GM13977 (cell line): ENCODE measurements at regions not wholly inside any gene's neighbourhood (a gene's known extent, or its start where the extent isn't known, plus 50 kb on each side); places are given as distances from the start of the nearest gene placed in this dataset.
"Not testable (repeated sequence)": the region's sequence is repeated elsewhere in the genome, so short reads cannot be mapped to it uniquely, and the experiment has no call there.

Source experiments
- DNase-seq: peaks from one replicate; pipeline ENCODE4 v3.0.0; 2012; ENCODE audit warnings: low spot score
- in situ Hi-C: fragments of 300-500 bp; cut with MboI; formaldehyde crosslinking; loops from one replicate; pipeline ENCODE4 v1.12.0; 2022; ENCODE audit warnings: low sequenced_read_pairs, low pct_unique_long_range_greater_than_20kb, mixed read lengths, inconsistent platforms; ENCODE audit not compliant: unreplicated experiment
- TF ChIP-seq, protein P1 (sequence below): IDR thresholded peaks from 2 replicates; pipeline ENCODE4 v1.5.1; 2012; ENCODE audit warnings: mild to moderate bottlenecking, control low read depth; ENCODE audit not compliant: insufficient read depth; ENCODE audit errors: extremely low read depth, missing control alignments

- DNase-seq = no peak
- in situ Hi-C loops = no loop called here
- TF ChIP-seq, protein P1, sequence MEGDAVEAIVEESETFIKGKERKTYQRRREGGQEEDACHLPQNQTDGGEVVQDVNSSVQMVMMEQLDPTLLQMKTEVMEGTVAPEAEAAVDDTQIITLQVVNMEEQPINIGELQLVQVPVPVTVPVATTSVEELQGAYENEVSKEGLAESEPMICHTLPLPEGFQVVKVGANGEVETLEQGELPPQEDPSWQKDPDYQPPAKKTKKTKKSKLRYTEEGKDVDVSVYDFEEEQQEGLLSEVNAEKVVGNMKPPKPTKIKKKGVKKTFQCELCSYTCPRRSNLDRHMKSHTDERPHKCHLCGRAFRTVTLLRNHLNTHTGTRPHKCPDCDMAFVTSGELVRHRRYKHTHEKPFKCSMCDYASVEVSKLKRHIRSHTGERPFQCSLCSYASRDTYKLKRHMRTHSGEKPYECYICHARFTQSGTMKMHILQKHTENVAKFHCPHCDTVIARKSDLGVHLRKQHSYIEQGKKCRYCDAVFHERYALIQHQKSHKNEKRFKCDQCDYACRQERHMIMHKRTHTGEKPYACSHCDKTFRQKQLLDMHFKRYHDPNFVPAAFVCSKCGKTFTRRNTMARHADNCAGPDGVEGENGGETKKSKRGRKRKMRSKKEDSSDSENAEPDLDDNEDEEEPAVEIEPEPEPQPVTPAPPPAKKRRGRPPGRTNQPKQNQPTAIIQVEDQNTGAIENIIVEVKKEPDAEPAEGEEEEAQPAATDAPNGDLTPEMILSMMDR = no peak
These were observed 80.4 kb upstream of the NIPBL start for GRCh38 chr5:36796155-36796554.

- TF ChIP-seq, protein P1 = no peak
- DNase-seq = no peak
- in situ Hi-C loops = no loop called here
These were observed 75.0 kb upstream of the NIPBL start for GRCh38 chr5:36801523-36801922.

DNA sequence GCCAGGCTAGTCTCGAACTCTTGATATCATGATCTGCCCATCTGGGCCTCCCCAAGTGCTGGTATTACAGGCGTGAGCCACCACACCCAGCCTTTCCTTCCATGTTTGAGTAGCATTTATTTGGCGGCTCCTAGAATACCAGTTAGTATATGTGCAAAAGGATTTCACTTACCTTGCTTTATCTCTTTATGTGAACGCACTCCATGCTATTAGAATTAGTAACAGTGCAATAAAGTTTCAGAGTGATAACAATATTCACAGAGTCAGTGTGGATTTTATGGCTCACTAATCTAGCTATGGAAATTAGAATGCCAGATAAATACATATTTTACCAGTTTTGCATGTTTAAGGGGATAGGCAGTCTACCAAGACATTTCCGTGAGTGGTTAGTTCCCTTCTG lies 74.4 kb upstream of the NIPBL start:
- no peak for DNase-seq
- in situ Hi-C loops = no loop called here
- TF ChIP-seq, protein P1 = no peak

DNA sequence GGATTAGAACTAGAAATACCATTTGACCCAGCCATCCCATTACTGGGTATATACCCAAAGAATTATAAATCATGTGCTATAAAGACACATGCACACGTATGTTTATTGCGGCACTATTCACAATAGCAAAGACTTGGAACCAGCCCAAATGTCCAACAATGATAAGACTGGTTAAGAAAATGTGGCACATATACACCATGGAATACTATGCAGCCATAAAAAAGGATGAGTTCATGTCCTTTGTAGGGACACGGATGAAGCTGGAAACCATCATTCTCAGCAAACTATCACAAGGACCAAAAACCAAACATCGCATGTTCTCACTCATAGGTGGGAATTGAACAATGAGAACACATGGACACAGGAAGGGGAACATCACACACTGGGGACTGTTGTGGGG lies 63.3 kb upstream of the NIPBL start:
- DNase-seq, in situ Hi-C loops: not testable (repeated sequence)

DNA sequence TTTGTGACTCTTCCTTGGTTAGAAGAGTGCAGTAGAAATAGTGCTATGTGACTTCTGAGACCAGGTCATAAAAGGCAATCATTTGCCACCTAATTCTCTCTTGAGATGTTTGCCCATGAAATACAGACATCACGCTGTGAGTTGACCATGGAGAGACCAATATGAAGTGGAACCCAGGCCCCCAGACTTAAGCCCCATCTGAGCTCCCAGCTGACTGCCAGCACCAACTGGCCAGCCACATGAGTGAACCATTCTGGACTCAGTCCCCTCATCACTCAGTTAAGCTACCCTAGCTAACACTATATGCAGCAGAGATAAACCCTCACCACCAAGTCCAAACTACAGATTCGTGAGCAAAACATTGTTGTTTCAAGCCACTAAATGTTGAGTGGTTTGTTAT lies 60.7 kb upstream of the NIPBL start:
- DNase-seq = no peak
- in situ Hi-C loops = no loop called here
- TF ChIP-seq, protein P1 = no peak

- TF ChIP-seq, protein P1 = no peak
- in situ Hi-C loops = no loop called here
- no peak for DNase-seq
These were observed 55.7 kb upstream of the NIPBL start for GRCh38 chr5:36820900-36821299.

DNA sequence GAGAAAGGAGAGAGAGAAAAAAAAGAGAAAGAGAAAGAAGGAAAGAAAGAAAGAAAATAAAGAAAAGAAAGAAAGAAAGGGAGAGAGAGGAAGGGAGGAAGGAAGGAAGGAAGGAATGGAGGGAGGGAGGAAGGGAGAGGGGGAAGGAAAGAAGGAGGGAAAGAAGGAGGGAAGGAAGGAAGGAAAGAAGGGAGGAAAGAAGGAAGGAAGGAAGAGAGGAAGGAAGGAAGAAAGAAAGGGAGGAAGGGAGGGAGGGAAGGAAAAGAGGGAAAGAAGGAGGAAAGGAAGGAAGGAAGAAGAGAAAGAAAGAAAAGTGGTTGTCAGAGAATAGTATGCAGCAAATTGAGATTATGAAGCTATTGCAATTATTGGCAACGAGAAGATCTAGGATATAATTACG lies 49.9 kb upstream of the NIPBL start:
- DNase-seq = no peak
- in situ Hi-C loops = no loop called here
- TF ChIP-seq, protein P1 = no peak
